ENCODE measurements at regions not wholly inside any gene's neighbourhood (a gene's known extent, or its start where the extent isn't known, plus 50 kb on each side); places are given as distances from the start of the nearest gene placed in this dataset.
"Not testable (repeated sequence)": the region's sequence is repeated elsewhere in the genome, so short reads cannot be mapped to it uniquely, and the experiment has no call there.

GRCh38 chr20:30500447-30500820, 757.0 kb upstream of the DEFB115 start:
- intact Hi-C loops (cut with micrococcal nuclease); CTCF ChIA-PET (ENCODE audit: partially characterized antibody); H3K9me3 ChIP-seq (ENCODE audit: control insufficient read depth in 1 of 2, low read length in 2 of 2); H3K4me3 Mint-ChIP-seq; H3K9me3 Mint-ChIP-seq; POLR2A ChIA-PET (ENCODE audit: partially characterized antibody); H3K36me3 Mint-ChIP-seq; H3K4me1 ChIP-seq (ENCODE audit: insufficient read depth, low read length); H3K4me1 Mint-ChIP-seq; H3K36me3 ChIP-seq (ENCODE audit: insufficient read depth, low read length); H3K27ac ChIP-seq (ENCODE audit: low read depth, low read length); H3K27me3 Mint-ChIP-seq; H3K4me3 ChIP-seq (ENCODE audit: low read length in 2 of 2); DNase-seq; H3K27ac Mint-ChIP-seq; H3K27me3 ChIP-seq (ENCODE audit: insufficient read depth, low read length): not testable (repeated sequence)

DNA sequence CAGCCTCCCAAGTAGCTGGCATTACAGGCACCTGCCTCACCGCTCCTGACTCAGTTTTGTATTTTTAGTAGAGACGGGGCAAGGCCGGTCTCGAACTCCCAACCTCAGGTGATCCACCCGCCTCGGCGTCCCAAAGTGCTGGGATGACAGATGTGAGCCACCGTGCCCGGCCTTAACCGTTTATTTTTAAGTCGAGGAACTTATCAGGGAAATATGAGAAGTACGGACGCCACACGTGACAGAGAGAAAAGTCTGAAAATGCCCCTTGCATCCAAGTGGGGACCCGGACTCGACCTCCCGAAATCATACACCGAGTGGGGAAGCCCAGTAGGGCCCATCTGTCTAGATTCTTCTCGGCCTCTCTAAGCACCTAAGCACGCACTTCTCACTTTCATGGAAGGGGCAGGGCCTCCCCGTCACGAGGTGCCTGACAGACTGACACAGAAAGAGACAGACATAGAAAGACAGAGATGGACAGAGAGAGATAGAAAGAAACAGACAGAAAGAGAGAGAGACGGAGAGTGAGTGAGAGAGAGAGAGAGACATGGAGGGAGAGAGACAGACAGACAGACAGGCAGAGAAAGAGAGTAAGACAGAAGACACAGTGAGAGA, 756.5 kb upstream of the DEFB115 start:
- H3K4me1 ChIP-seq (ENCODE audit: insufficient read depth, low read length) = no peaks in the 10 kb centered on the region
- no peaks in the 10 kb centered on the region for H3K4me1 Mint-ChIP-seq
- H3K4me3 ChIP-seq (ENCODE audit: low read length in 2 of 2) = no peak overlapping the region
- H3K36me3 ChIP-seq (ENCODE audit: insufficient read depth, low read length) = no peaks in the 10 kb centered on the region
- POLR2A ChIA-PET (ENCODE audit: partially characterized antibody) = no interaction called here
- H3K27me3 Mint-ChIP-seq = no peaks in the 10 kb centered on the region
- no peak overlapping the region for H3K27ac Mint-ChIP-seq
- H3K4me3 Mint-ChIP-seq = no peak overlapping the region
- H3K27me3 ChIP-seq (ENCODE audit: insufficient read depth, low read length) = no peaks in the 10 kb centered on the region
- CTCF ChIA-PET (ENCODE audit: partially characterized antibody) = no interaction called here
- H3K36me3 Mint-ChIP-seq = no peaks in the 10 kb centered on the region
- DNase-seq = no peak
- H3K9me3 Mint-ChIP-seq = peaks cover 0 to 8% (median 1%) of the 10 kb centered on the region in 8 donors
- H3K27ac ChIP-seq (ENCODE audit: low read depth, low read length) = no peak overlapping the region
- intact Hi-C loops (cut with micrococcal nuclease) = no loop called here
- no peaks in the 10 kb centered on the region for H3K9me3 ChIP-seq (ENCODE audit: control insufficient read depth in 1 of 2, low read length in 2 of 2)

- Mint-ChIP-seq H3K27ac (no peak overlapping the region), H3K4me1 (no peaks in the 10 kb centered on the region), H3K27me3 (no peaks in the 10 kb centered on the region), H3K4me3 (no peak overlapping the region), H3K9me3 (peaks cover 0 to 16% (median 2%) of the 10 kb centered on the region in 8 donors), H3K36me3 (no peaks in the 10 kb centered on the region)
- no peak for DNase-seq
- POLR2A ChIA-PET (ENCODE audit: partially characterized antibody) = no interaction called here
- H3K4me3 ChIP-seq (ENCODE audit: low read length in 2 of 2) = no peak overlapping the region
- H3K27ac ChIP-seq (ENCODE audit: low read depth, low read length) = no peak overlapping the region
- no peaks in the 10 kb centered on the region for H3K27me3 ChIP-seq (ENCODE audit: insufficient read depth, low read length)
- CTCF ChIA-PET (ENCODE audit: partially characterized antibody) = no interaction called here
- no peaks in the 10 kb centered on the region for H3K9me3 ChIP-seq (ENCODE audit: control insufficient read depth in 1 of 2, low read length in 2 of 2)
- intact Hi-C loops (cut with micrococcal nuclease) = no loop called here
- no peaks in the 10 kb centered on the region for H3K4me1 ChIP-seq (ENCODE audit: insufficient read depth, low read length)
- H3K36me3 ChIP-seq (ENCODE audit: insufficient read depth, low read length) = no peaks in the 10 kb centered on the region
These were observed 754.8 kb upstream of the DEFB115 start for GRCh38 chr20:30502670-30503069.

- H3K4me3 ChIP-seq (ENCODE audit: low read length in 2 of 2); H3K27ac Mint-ChIP-seq; CTCF ChIA-PET (ENCODE audit: partially characterized antibody); H3K27me3 ChIP-seq (ENCODE audit: insufficient read depth, low read length); H3K27ac ChIP-seq (ENCODE audit: low read depth, low read length); POLR2A ChIA-PET (ENCODE audit: partially characterized antibody); H3K4me3 Mint-ChIP-seq; H3K4me1 ChIP-seq (ENCODE audit: insufficient read depth, low read length); DNase-seq; H3K27me3 Mint-ChIP-seq; H3K4me1 Mint-ChIP-seq; intact Hi-C loops (cut with micrococcal nuclease); H3K9me3 ChIP-seq (ENCODE audit: control insufficient read depth in 1 of 2, low read length in 2 of 2); H3K36me3 ChIP-seq (ENCODE audit: insufficient read depth, low read length); H3K36me3 Mint-ChIP-seq: not testable (repeated sequence)
- peaks cover 0 to 21% (median 5%) of the 10 kb centered on the region in 8 donors for H3K9me3 Mint-ChIP-seq
These were observed 754.3 kb upstream of the DEFB115 start for GRCh38 chr20:30503204-30503603.

DNA sequence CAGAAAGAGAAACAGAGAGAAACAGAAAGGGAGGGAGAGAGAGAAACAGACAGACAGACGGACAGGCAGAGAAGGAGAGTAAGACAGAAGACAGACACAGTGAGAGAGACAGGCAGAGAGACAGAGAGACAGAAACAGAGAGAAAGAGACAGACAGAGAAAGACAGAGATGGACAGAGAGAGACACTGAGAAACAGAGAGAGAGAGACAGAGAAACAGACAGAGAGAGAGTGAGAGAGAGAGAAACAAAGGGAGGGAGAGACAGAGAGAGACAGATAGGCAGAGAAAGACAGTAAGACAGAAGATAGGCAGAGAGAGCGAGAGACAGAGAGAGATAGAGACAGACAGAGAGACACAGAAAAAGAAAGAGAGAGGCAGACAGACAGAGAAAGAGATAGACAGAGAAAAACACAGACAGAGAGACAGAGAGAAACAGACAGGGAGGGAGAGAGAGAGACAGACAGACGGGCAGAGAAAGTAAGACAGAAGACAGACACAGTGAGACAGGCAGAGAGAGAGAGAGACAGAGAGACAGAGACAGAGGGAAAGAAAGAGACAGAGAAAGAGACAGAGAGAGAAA, 753.4 kb upstream of the DEFB115 start:
- intact Hi-C loops (cut with micrococcal nuclease) = no loop called here
- DNase-seq = no peak
- Histone ChIP-seq H3K4me1 (ENCODE audit: insufficient read depth, low read length) (no peaks in the 10 kb centered on the region), H3K9me3 (ENCODE audit: control insufficient read depth in 1 of 2, low read length in 2 of 2) (no peaks in the 10 kb centered on the region), H3K4me3 (ENCODE audit: low read length in 2 of 2) (no peak overlapping the region), H3K36me3 (ENCODE audit: insufficient read depth, low read length) (no peaks in the 10 kb centered on the region), H3K27ac (ENCODE audit: low read depth, low read length) (no peak overlapping the region), H3K27me3 (ENCODE audit: insufficient read depth, low read length) (no peaks in the 10 kb centered on the region)
- H3K9me3 Mint-ChIP-seq = peaks cover 0 to 26% (median 7%) of the 10 kb centered on the region in 8 donors
- CTCF ChIA-PET (ENCODE audit: partially characterized antibody) = no interaction called here
- POLR2A ChIA-PET (ENCODE audit: partially characterized antibody) = no interaction called here
- H3K4me1 Mint-ChIP-seq = no peaks in the 10 kb centered on the region
- no peaks in the 10 kb centered on the region for H3K36me3 Mint-ChIP-seq
- H3K27me3 Mint-ChIP-seq = no peaks in the 10 kb centered on the region
- no peak overlapping the region for H3K27ac Mint-ChIP-seq
- no peak overlapping the region for H3K4me3 Mint-ChIP-seq

DNA sequence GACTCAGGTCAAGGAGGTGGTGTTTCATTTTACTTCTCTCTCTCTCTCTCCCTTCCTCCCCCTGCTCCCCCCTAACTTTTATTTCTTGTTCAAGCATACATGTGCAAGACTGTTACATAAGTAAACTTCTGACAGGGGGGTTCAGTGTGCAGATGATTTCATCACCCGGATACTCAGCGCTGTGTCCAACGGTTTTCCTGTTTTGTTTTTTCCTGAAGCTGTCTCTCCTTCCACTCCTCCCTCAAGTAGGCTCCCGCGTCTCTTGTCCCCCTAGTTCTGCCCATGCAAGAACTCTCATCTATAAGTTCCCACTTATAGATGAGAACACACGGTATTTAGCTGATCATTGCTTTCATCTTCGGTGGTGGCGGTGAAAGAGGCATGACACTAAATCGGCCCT, 751.9 kb upstream of the DEFB115 start:
- H3K27ac ChIP-seq (ENCODE audit: low read depth, low read length) = no peak overlapping the region
- H3K4me3 Mint-ChIP-seq = no peak overlapping the region
- H3K4me1 Mint-ChIP-seq = no peaks in the 10 kb centered on the region
- CTCF ChIA-PET (ENCODE audit: partially characterized antibody) = no interaction called here
- no peak overlapping the region for H3K4me3 ChIP-seq (ENCODE audit: low read length in 2 of 2)
- no peaks in the 10 kb centered on the region for H3K36me3 ChIP-seq (ENCODE audit: insufficient read depth, low read length)
- H3K27me3 Mint-ChIP-seq = no peaks in the 10 kb centered on the region
- H3K9me3 Mint-ChIP-seq = peaks cover 0 to 34% (median 13%) of the 10 kb centered on the region in 8 donors
- no peak overlapping the region for H3K27ac Mint-ChIP-seq
- H3K9me3 ChIP-seq (ENCODE audit: control insufficient read depth in 1 of 2, low read length in 2 of 2) = no peaks in the 10 kb centered on the region
- intact Hi-C loops (cut with micrococcal nuclease) = no loop called here
- H3K4me1 ChIP-seq (ENCODE audit: insufficient read depth, low read length) = no peaks in the 10 kb centered on the region
- POLR2A ChIA-PET (ENCODE audit: partially characterized antibody) = no interaction called here
- no peak for DNase-seq
- no peaks in the 10 kb centered on the region for H3K36me3 Mint-ChIP-seq
- H3K27me3 ChIP-seq (ENCODE audit: insufficient read depth, low read length) = no peaks in the 10 kb centered on the region

- DNase-seq = no peak
- H3K27me3 ChIP-seq (ENCODE audit: insufficient read depth, low read length) = no peaks in the 10 kb centered on the region
- peaks cover 0 to 38% (median 16%) of the 10 kb centered on the region in 8 donors for H3K9me3 Mint-ChIP-seq
- no peaks in the 10 kb centered on the region for H3K9me3 ChIP-seq (ENCODE audit: control insufficient read depth in 1 of 2, low read length in 2 of 2)
- no peaks in the 10 kb centered on the region for H3K4me1 ChIP-seq (ENCODE audit: insufficient read depth, low read length)
- ChIA-PET CTCF (ENCODE audit: partially characterized antibody) (no interaction called here), POLR2A (ENCODE audit: partially characterized antibody) (no interaction called here)
- no peak overlapping the region for H3K4me3 ChIP-seq (ENCODE audit: low read length in 2 of 2)
- H3K36me3 ChIP-seq (ENCODE audit: insufficient read depth, low read length) = no peaks in the 10 kb centered on the region
- no peaks in the 10 kb centered on the region for H3K4me1 Mint-ChIP-seq
- intact Hi-C loops (cut with micrococcal nuclease) = no loop called here
- H3K27me3 Mint-ChIP-seq = no peaks in the 10 kb centered on the region
- no peak overlapping the region for H3K27ac ChIP-seq (ENCODE audit: low read depth, low read length)
- H3K4me3 Mint-ChIP-seq = no peak overlapping the region
- peaks cover 0 to 3% of the 10 kb centered on the region in 2 donors for H3K36me3 Mint-ChIP-seq
- no peak overlapping the region for H3K27ac Mint-ChIP-seq
These were observed 751.4 kb upstream of the DEFB115 start for GRCh38 chr20:30506100-30506499.

GRCh38 chr20:30508382-30508781, 749.1 kb upstream of the DEFB115 start:
- H3K4me1 ChIP-seq (ENCODE audit: insufficient read depth, low read length); H3K27ac ChIP-seq (ENCODE audit: low read depth, low read length); H3K4me3 Mint-ChIP-seq; H3K27me3 ChIP-seq (ENCODE audit: insufficient read depth, low read length); H3K4me3 ChIP-seq (ENCODE audit: low read length in 2 of 2); H3K4me1 Mint-ChIP-seq; H3K36me3 ChIP-seq (ENCODE audit: insufficient read depth, low read length); H3K9me3 ChIP-seq (ENCODE audit: control insufficient read depth in 1 of 2, low read length in 2 of 2); intact Hi-C loops (cut with micrococcal nuclease); DNase-seq; H3K27me3 Mint-ChIP-seq; POLR2A ChIA-PET (ENCODE audit: partially characterized antibody); H3K36me3 Mint-ChIP-seq; CTCF ChIA-PET (ENCODE audit: partially characterized antibody): not testable (repeated sequence)
- Mint-ChIP-seq H3K9me3 (peaks cover 0 to 50% (median 23%) of the 10 kb centered on the region in 8 donors), H3K27ac (peak overlapping the region in 1 of 7 donors; percentile 55)

Data from CD4-positive, alpha-beta memory T cell (primary cell).